ENCODE measurements at regions not wholly inside any gene's neighbourhood (a gene's known extent, or its start where the extent isn't known, plus 50 kb on each side); places are given as distances from the start of the nearest gene placed in this dataset.
"Not testable (repeated sequence)": the region's sequence is repeated elsewhere in the genome, so short reads cannot be mapped to it uniquely, and the experiment has no call there.

GRCh38 chr9:104980039-104980654, 52.2 kb upstream of the ABCA1 start:
- DNase-seq (ENCODE audit: low read depth) = no peak

- no peak for DNase-seq (ENCODE audit: low read depth)
Measured at GRCh38 chr9:104981543-104982129, 53.7 kb upstream of the ABCA1 start.

GRCh38 chr9:104982543-104982942, 54.6 kb upstream of the ABCA1 start:
- DNase-seq (ENCODE audit: low read depth) = no peak

- no peak for DNase-seq (ENCODE audit: low read depth)
Measured at GRCh38 chr9:104983491-104983890, 55.5 kb upstream of the ABCA1 start.

- no peak for DNase-seq (ENCODE audit: low read depth)
Measured at GRCh38 chr9:104984121-104984520, 56.2 kb upstream of the ABCA1 start.

GRCh38 chr9:104984542-104984941, 56.6 kb upstream of the ABCA1 start:
- no peak for DNase-seq (ENCODE audit: low read depth)

- no peak for DNase-seq (ENCODE audit: low read depth)
Measured at GRCh38 chr9:104984948-104985347, 57.0 kb upstream of the ABCA1 start.

GRCh38 chr9:104986096-104986495, 58.1 kb upstream of the ABCA1 start:
- no peak for DNase-seq (ENCODE audit: low read depth)

- no peak for DNase-seq (ENCODE audit: low read depth)
Measured at GRCh38 chr9:104987743-104988142, 59.8 kb upstream of the ABCA1 start.

GRCh38 chr9:104988539-104988938, 60.6 kb upstream of the ABCA1 start:
- DNase-seq (ENCODE audit: low read depth) = no peak

- peak; percentile 84 for DNase-seq (ENCODE audit: low read depth)
Measured at GRCh38 chr9:104991144-104991953, 63.4 kb upstream of the ABCA1 start.

GRCh38 chr9:104992659-104993058, 64.7 kb upstream of the ABCA1 start:
- DNase-seq (ENCODE audit: low read depth) = peak; percentile 46

GRCh38 chr9:104993291-104993963, 65.5 kb upstream of the ABCA1 start:
- DNase-seq (ENCODE audit: low read depth) = peak; percentile 72

GRCh38 chr9:104997536-104997935, 69.6 kb upstream of the ABCA1 start:
- DNase-seq (ENCODE audit: low read depth) = no peak

- DNase-seq (ENCODE audit: low read depth) = no peak
Measured at GRCh38 chr9:104999136-104999535, 71.2 kb upstream of the ABCA1 start.

- DNase-seq (ENCODE audit: low read depth) = not testable (repeated sequence)
Measured at GRCh38 chr9:105000529-105000928, 72.6 kb upstream of the ABCA1 start.

GRCh38 chr9:105004466-105005090, 76.6 kb upstream of the ABCA1 start:
- DNase-seq (ENCODE audit: low read depth) = no peak

- no peak for DNase-seq (ENCODE audit: low read depth)
Measured at GRCh38 chr9:105005186-105005585, 77.2 kb upstream of the ABCA1 start.

- no peak for DNase-seq (ENCODE audit: low read depth)
Measured at GRCh38 chr9:105006514-105006913, 78.6 kb upstream of the ABCA1 start.

- DNase-seq (ENCODE audit: low read depth) = peak; percentile 77
Measured at GRCh38 chr9:105007143-105007542, 79.2 kb upstream of the ABCA1 start.

- not testable (repeated sequence) for DNase-seq (ENCODE audit: low read depth)
Measured at GRCh38 chr9:105010089-105010488, 82.1 kb upstream of the ABCA1 start.

- no peak for DNase-seq (ENCODE audit: low read depth)
Measured at GRCh38 chr9:105021917-105022316, 94.0 kb upstream of the ABCA1 start.
